HepG2 (cell line): ENCODE measurements at regions not wholly inside any gene's neighbourhood (a gene's known extent, or its start where the extent isn't known, plus 50 kb on each side); places are given as distances from the start of the nearest gene placed in this dataset.

ENCODE experiments used
- CTCF ChIP-seq: sonication (generic); formaldehyde crosslinking; IDR thresholded peaks from 2 replicates; pipeline ENCODE4 v1.5.0; 2020; ENCODE audit warnings: mild to moderate bottlenecking, missing genetic modification reagents, moderate library complexity
- ETV5 ChIP-seq: IDR thresholded peaks from 2 replicates; pipeline ENCODE4 v1.6.1; 2018; ENCODE audit warnings: missing biosample characterization, missing genetic modification reagents, inconsistent platforms, borderline replicate concordance
- SP2 ChIP-seq: sonication (generic); formaldehyde crosslinking; IDR thresholded peaks from 2 replicates; pipeline ENCODE4 v1.5.1; 2020; ENCODE audit warnings: mild to moderate bottlenecking, missing genetic modification reagents

- TF ChIP-seq SP2 (CRISPR knock-in tag) (no peak), ETV5 (no peak), CTCF (CRISPR knock-in tag) (no peak)
Observed at GRCh38 chr5:67426961-67427849, 230.6 kb upstream of the CD180 start.
